ENCODE measurements at regions not wholly inside any gene's neighbourhood (a gene's known extent, or its start where the extent isn't known, plus 50 kb on each side); places are given as distances from the start of the nearest gene placed in this dataset.

- Histone ChIP-seq H3K9me3 (ENCODE audit: control insufficient read depth, low read length) (no peaks in the 10 kb centered on the region), H3K36me3 (ENCODE audit: control insufficient read depth, insufficient read depth, low read length) (no peaks in the 10 kb centered on the region), H3K4me3 (ENCODE audit: extremely low read depth, insufficient read depth, low read length, poor library complexity, severe bottlenecking) (no peak overlapping the region), H3K27ac (ENCODE audit: low read depth, low read length, severe bottlenecking) (no peak overlapping the region), H3K4me1 (ENCODE audit: control insufficient read depth, insufficient read depth, low read length, poor library complexity, severe bottlenecking) (no peaks in the 10 kb centered on the region)
- WGBS, 2 experiments (ENCODE audit: insufficient coverage in 2 of 2) = 92 to 100% methylated on average over 2 of the region's 3 CpGs
Measured at GRCh38 chr13:55483626-55484158, 1657.0 kb upstream of the PRR20A start.

DNA sequence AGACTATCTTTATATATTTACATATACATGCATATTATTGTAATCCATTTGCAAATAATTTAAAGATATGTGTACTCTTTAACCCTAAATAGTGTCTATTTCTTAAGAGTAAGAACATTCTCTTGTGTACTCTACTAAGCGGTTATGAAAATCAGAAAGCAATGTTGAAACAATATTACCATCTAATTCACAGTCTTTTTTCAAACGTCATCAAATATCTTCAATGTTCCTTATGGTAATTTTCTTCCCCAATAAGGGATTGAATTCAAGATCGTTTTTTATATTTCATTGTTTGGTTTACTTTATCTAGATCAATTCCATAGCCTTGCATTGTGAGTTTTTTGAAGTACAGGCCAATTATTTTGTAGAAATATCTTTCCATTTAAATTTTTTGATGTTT, 1647.4 kb upstream of the PRR20A start:
- H3K36me3 ChIP-seq (ENCODE audit: control insufficient read depth, insufficient read depth, low read length) = no peaks in the 10 kb centered on the region
- WGBS, 2 experiments (ENCODE audit: insufficient coverage in 2 of 2) = 80% methylated on average over 1 of the region's 3 CpGs; no CpG with 5 or more reads in 1 of the 2 experiments
- H3K27ac ChIP-seq (ENCODE audit: low read depth, low read length, severe bottlenecking) = no peak overlapping the region
- H3K9me3 ChIP-seq (ENCODE audit: control insufficient read depth, low read length) = no peaks in the 10 kb centered on the region
- no peak overlapping the region for H3K4me3 ChIP-seq (ENCODE audit: extremely low read depth, insufficient read depth, low read length, poor library complexity, severe bottlenecking)
- H3K4me1 ChIP-seq (ENCODE audit: control insufficient read depth, insufficient read depth, low read length, poor library complexity, severe bottlenecking) = no peaks in the 10 kb centered on the region

- H3K9me3 ChIP-seq (ENCODE audit: control insufficient read depth, low read length) = no peaks in the 10 kb centered on the region
- no peaks in the 10 kb centered on the region for H3K4me1 ChIP-seq (ENCODE audit: control insufficient read depth, insufficient read depth, low read length, poor library complexity, severe bottlenecking)
- no peaks in the 10 kb centered on the region for H3K36me3 ChIP-seq (ENCODE audit: control insufficient read depth, insufficient read depth, low read length)
- WGBS, 2 experiments (ENCODE audit: insufficient coverage in 2 of 2) = 76% methylated on average over 2 of the region's 3 CpGs; no CpG with 5 or more reads in 1 of the 2 experiments
- H3K27ac ChIP-seq (ENCODE audit: low read depth, low read length, severe bottlenecking) = no peak overlapping the region
- no peak overlapping the region for H3K4me3 ChIP-seq (ENCODE audit: extremely low read depth, insufficient read depth, low read length, poor library complexity, severe bottlenecking)
Measured at GRCh38 chr13:55497486-55497885, 1643.2 kb upstream of the PRR20A start.

- WGBS, 2 experiments (ENCODE audit: insufficient coverage in 2 of 2) = 86 to 100% methylated on average over 1 to 2 of the region's 2 CpGs
Measured at GRCh38 chr13:55500694-55501093, 1640.0 kb upstream of the PRR20A start.

DNA sequence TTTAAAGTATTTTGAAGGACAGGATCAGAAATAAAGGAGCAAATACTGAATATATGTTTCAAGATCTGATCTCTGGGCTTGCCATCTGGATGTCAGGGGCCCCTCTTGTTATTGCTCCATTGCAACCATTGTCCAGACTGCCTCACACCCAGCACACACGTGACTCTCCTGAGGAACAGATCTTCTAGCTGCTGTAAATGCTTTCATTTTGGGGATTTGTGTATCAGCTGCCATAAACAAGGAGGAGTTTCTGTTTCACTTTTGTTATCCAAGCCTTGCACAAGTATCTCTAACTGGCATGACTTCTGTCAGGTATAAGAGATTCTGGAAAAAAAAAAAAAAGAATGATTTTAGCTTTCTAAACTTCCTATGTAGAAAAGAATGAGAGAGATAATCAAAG, 1624.1 kb upstream of the PRR20A start:
- no CpG with 5 or more reads among the region's 1 CpG for WGBS, 2 experiments (ENCODE audit: insufficient coverage in 2 of 2)
- Histone ChIP-seq H3K9me3 (ENCODE audit: control insufficient read depth, low read length) (no peaks in the 10 kb centered on the region), H3K36me3 (ENCODE audit: control insufficient read depth, insufficient read depth, low read length) (no peaks in the 10 kb centered on the region), H3K4me1 (ENCODE audit: control insufficient read depth, insufficient read depth, low read length, poor library complexity, severe bottlenecking) (no peaks in the 10 kb centered on the region), H3K27ac (ENCODE audit: low read depth, low read length, severe bottlenecking) (no peak overlapping the region), H3K4me3 (ENCODE audit: extremely low read depth, insufficient read depth, low read length, poor library complexity, severe bottlenecking) (no peak overlapping the region)

More at GRCh38 chr13:55500694-55501093, 1640.0 kb upstream of the PRR20A start:
- Histone ChIP-seq H3K4me1 (ENCODE audit: control insufficient read depth, insufficient read depth, low read length, poor library complexity, severe bottlenecking) (no peaks in the 10 kb centered on the region), H3K27ac (ENCODE audit: low read depth, low read length, severe bottlenecking) (no peak overlapping the region), H3K36me3 (ENCODE audit: control insufficient read depth, insufficient read depth, low read length) (no peaks in the 10 kb centered on the region), H3K9me3 (ENCODE audit: control insufficient read depth, low read length) (no peaks in the 10 kb centered on the region), H3K4me3 (ENCODE audit: extremely low read depth, insufficient read depth, low read length, poor library complexity, severe bottlenecking) (no peak overlapping the region)

DNA sequence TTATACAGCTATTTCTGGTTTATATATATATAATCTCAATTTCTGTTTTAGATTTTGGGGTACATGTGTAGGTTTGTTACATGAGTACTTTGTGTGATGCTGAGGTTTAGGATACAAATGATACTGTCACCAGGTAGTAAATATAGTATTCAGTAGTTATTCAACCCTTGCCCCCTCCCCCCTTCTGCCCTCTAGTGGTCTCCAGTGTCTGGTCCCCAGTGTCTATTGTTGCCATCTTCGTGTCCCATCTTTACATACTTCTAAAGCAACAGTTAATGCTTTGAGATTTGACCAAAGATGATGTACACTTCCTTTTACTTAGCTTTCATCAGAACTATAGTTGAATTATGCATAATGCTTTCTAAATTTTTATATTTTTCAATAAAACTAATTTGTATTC, 1623.4 kb upstream of the PRR20A start:
- no peaks in the 10 kb centered on the region for H3K9me3 ChIP-seq (ENCODE audit: control insufficient read depth, low read length)
- H3K4me3 ChIP-seq (ENCODE audit: extremely low read depth, insufficient read depth, low read length, poor library complexity, severe bottlenecking) = no peak overlapping the region
- no peak overlapping the region for H3K27ac ChIP-seq (ENCODE audit: low read depth, low read length, severe bottlenecking)
- no CpG with 5 or more reads among the region's 1 CpG for WGBS, 2 experiments (ENCODE audit: insufficient coverage in 2 of 2)
- no peaks in the 10 kb centered on the region for H3K4me1 ChIP-seq (ENCODE audit: control insufficient read depth, insufficient read depth, low read length, poor library complexity, severe bottlenecking)
- H3K36me3 ChIP-seq (ENCODE audit: control insufficient read depth, insufficient read depth, low read length) = no peaks in the 10 kb centered on the region

GRCh38 chr13:55528434-55528833, 1612.3 kb upstream of the PRR20A start:
- no peaks in the 10 kb centered on the region for H3K36me3 ChIP-seq (ENCODE audit: control insufficient read depth, insufficient read depth, low read length)
- H3K27ac ChIP-seq (ENCODE audit: low read depth, low read length, severe bottlenecking) = no peak overlapping the region
- no peaks in the 10 kb centered on the region for H3K9me3 ChIP-seq (ENCODE audit: control insufficient read depth, low read length)
- H3K4me1 ChIP-seq (ENCODE audit: control insufficient read depth, insufficient read depth, low read length, poor library complexity, severe bottlenecking) = no peaks in the 10 kb centered on the region
- 33% methylated on average over 1 of the region's 1 CpG; no CpG with 5 or more reads in 1 of the 2 experiments for WGBS, 2 experiments (ENCODE audit: insufficient coverage in 2 of 2)
- H3K4me3 ChIP-seq (ENCODE audit: extremely low read depth, insufficient read depth, low read length, poor library complexity, severe bottlenecking) = no peak overlapping the region

- Histone ChIP-seq H3K9me3 (ENCODE audit: control insufficient read depth, low read length) (no peaks in the 10 kb centered on the region), H3K4me1 (ENCODE audit: control insufficient read depth, insufficient read depth, low read length, poor library complexity, severe bottlenecking) (no peaks in the 10 kb centered on the region), H3K36me3 (ENCODE audit: control insufficient read depth, insufficient read depth, low read length) (no peaks in the 10 kb centered on the region), H3K27ac (ENCODE audit: low read depth, low read length, severe bottlenecking) (no peak overlapping the region), H3K4me3 (ENCODE audit: extremely low read depth, insufficient read depth, low read length, poor library complexity, severe bottlenecking) (no peak overlapping the region)
- WGBS, 2 experiments (ENCODE audit: insufficient coverage in 2 of 2) = no CpG with 5 or more reads among the region's 1 CpG
Measured at GRCh38 chr13:55534306-55534705, 1606.4 kb upstream of the PRR20A start.

GRCh38 chr13:55538424-55538823, 1602.3 kb upstream of the PRR20A start:
- Histone ChIP-seq H3K9me3 (ENCODE audit: control insufficient read depth, low read length) (no peaks in the 10 kb centered on the region), H3K36me3 (ENCODE audit: control insufficient read depth, insufficient read depth, low read length) (no peaks in the 10 kb centered on the region), H3K27ac (ENCODE audit: low read depth, low read length, severe bottlenecking) (no peak overlapping the region), H3K4me1 (ENCODE audit: control insufficient read depth, insufficient read depth, low read length, poor library complexity, severe bottlenecking) (no peaks in the 10 kb centered on the region), H3K4me3 (ENCODE audit: extremely low read depth, insufficient read depth, low read length, poor library complexity, severe bottlenecking) (no peak overlapping the region)
- WGBS, 2 experiments (ENCODE audit: insufficient coverage in 2 of 2) = 88% methylated on average over 1 of the region's 2 CpGs; no CpG with 5 or more reads in 1 of the 2 experiments

DNA sequence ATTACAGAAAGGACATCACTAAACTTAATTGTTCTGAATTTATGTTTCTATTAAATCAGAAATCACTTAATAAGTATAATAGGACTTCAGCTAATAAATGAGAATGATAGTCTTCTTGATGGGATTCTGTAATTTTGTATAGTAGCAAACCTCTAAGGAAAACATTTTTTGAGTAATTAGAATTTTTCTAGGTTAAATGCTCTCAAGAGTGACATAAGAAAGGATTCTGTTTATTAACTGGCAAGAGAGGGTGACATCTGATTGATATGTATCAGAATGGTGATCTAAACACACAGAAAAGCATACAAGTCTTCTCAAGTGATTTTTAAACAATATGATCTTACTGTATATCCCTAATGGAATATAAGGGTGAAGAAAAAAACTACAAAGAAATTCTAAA, 1597.7 kb upstream of the PRR20A start:
- Histone ChIP-seq H3K4me1 (ENCODE audit: control insufficient read depth, insufficient read depth, low read length, poor library complexity, severe bottlenecking) (no peaks in the 10 kb centered on the region), H3K36me3 (ENCODE audit: control insufficient read depth, insufficient read depth, low read length) (no peaks in the 10 kb centered on the region), H3K27ac (ENCODE audit: low read depth, low read length, severe bottlenecking) (no peak overlapping the region), H3K9me3 (ENCODE audit: control insufficient read depth, low read length) (no peaks in the 10 kb centered on the region), H3K4me3 (ENCODE audit: extremely low read depth, insufficient read depth, low read length, poor library complexity, severe bottlenecking) (no peak overlapping the region)

DNA sequence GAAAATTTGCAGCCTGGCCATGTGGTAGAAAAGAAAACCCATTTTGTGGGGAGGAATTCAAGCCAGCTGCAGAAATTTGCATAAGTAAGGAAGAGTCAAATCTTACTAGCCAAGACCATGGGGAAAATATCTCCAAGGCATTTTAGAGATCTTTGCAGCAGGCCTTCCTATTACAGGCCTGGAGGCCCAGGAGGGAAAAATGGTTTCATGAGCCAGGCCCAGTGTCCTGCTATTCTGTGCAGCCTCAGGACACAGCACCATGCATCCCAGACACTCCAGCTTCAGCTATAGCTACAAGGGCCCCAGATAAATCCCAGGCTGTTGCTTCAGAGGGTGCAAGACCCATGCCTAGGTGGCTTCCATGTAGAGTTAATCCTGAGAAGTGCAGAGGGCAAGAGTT, 1590.1 kb upstream of the PRR20A start:
- Histone ChIP-seq H3K36me3 (ENCODE audit: control insufficient read depth, insufficient read depth, low read length) (no peaks in the 10 kb centered on the region), H3K4me3 (ENCODE audit: extremely low read depth, insufficient read depth, low read length, poor library complexity, severe bottlenecking) (no peak overlapping the region), H3K9me3 (ENCODE audit: control insufficient read depth, low read length) (peaks cover 15% of the 10 kb centered on the region), H3K27ac (ENCODE audit: low read depth, low read length, severe bottlenecking) (no peak overlapping the region), H3K4me1 (ENCODE audit: control insufficient read depth, insufficient read depth, low read length, poor library complexity, severe bottlenecking) (no peaks in the 10 kb centered on the region)

Measured in mesodermal cell (in vitro differentiated cells).